Tibial artery (tissue), 4 donors: ENCODE measurements at regions not wholly inside any gene's neighbourhood (a gene's known extent, or its start where the extent isn't known, plus 50 kb on each side); places are given as distances from the start of the nearest gene placed in this dataset.
"Not testable (repeated sequence)": the region's sequence is repeated elsewhere in the genome, so short reads cannot be mapped to it uniquely, and the experiment has no call there.

Source experiments
- DNase-seq, 2 donors: peaks; one replicate each; pipeline ENCODE4 v3.0.0-alpha.2; 2019
- H3K27ac ChIP-seq, 2 donors: fragments of 200-600 bp; sonication (generic) in 1 of 2; 1 replicate in 1 of 2; 2 replicates in 1 of 2; pipeline ENCODE4 v1.5.1; 2018 to 2019; ENCODE audit warnings: mild to moderate bottlenecking in 1 of 2
- H3K27me3 ChIP-seq, 2 donors: fragments of 200-600 bp; sonication (generic) in 1 of 2; one replicate each; pipeline versions ENCODE4 v1.5.1 to v1.6.0; 2016 to 2019
- H3K36me3 ChIP-seq, 3 donors: fragments of 200-600 bp; sonication (generic) in 2 of 3; one replicate each; pipeline ENCODE4 v1.5.1; 2016 to 2019; ENCODE audit warnings: mild to moderate bottlenecking in 2 of 3
- H3K4me1 ChIP-seq, 4 donors: fragments of 200-600 bp; sonication (generic) in 2 of 4; 1 replicate in 3 of 4; 2 replicates in 1 of 4; pipeline ENCODE4 v1.5.1; 2016 to 2019
- H3K4me3 ChIP-seq, 2 donors: fragments of 200-600 bp; sonication (generic) in 1 of 2; 1 replicate in 1 of 2; 2 replicates in 1 of 2; pipeline ENCODE4 v1.5.1; 2018 to 2019; ENCODE audit warnings: mild to moderate bottlenecking in 2 of 2
- H3K9me3 ChIP-seq, 3 donors: fragments of 200-600 bp; sonication (generic) in 1 of 3; one replicate each; pipeline ENCODE4 v1.5.1; 2016 to 2019
- intact Hi-C: fragments of 100-400 bp; cut with DNase I; formaldehyde crosslinking; loops from one replicate; pipeline ENCODE4 v1.15.0; 2023; ENCODE audit warnings: low total_unique reads
- TF ChIP-seq, protein P1 (sequence below), 2 experiments: fragments of 200-600 bp in 1 of 2; fragments of 450-650 bp in 1 of 2; IDR thresholded peaks; one replicate each; pipeline ENCODE4 v1.5.1; 2017 to 2019; ENCODE audit warnings: antibody characterized with exemption in 2 of 2, mild to moderate bottlenecking in 1 of 2, moderate library complexity in 1 of 2

DNA sequence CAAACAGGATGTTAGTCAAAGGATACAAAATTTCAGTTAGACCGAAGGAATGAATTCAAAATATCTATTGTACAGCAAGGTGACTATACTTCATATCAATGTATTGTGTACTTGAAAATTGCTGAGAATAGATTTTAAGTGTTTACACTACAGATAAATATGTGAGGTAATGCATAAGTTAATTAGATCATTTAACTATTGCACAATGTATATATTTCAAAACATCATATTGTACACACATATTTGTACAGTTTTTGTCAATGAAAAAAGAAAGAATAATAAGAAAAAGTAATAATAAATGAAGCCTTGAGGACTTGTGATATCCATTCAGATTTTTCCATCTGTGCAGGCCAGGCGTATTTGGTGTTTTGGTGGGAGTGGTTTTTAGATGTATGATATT lies 367.4 kb upstream of the SNX7 start:
- Histone ChIP-seq H3K27me3 (no peaks in the 10 kb centered on the region), H3K9me3 (no peaks in the 10 kb centered on the region), H3K27ac (no peak overlapping the region), H3K4me1 (peaks cover 0 to 11% (median 1%) of the 10 kb centered on the region in 4 donors), H3K4me3 (no peak overlapping the region), H3K36me3 (no peaks in the 10 kb centered on the region)
- TF ChIP-seq, protein P1, sequence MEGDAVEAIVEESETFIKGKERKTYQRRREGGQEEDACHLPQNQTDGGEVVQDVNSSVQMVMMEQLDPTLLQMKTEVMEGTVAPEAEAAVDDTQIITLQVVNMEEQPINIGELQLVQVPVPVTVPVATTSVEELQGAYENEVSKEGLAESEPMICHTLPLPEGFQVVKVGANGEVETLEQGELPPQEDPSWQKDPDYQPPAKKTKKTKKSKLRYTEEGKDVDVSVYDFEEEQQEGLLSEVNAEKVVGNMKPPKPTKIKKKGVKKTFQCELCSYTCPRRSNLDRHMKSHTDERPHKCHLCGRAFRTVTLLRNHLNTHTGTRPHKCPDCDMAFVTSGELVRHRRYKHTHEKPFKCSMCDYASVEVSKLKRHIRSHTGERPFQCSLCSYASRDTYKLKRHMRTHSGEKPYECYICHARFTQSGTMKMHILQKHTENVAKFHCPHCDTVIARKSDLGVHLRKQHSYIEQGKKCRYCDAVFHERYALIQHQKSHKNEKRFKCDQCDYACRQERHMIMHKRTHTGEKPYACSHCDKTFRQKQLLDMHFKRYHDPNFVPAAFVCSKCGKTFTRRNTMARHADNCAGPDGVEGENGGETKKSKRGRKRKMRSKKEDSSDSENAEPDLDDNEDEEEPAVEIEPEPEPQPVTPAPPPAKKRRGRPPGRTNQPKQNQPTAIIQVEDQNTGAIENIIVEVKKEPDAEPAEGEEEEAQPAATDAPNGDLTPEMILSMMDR (IDR thresholded peaks at IDR 0.05) = no peak
- intact Hi-C loops = no loop called here
- no peak for DNase-seq

DNA sequence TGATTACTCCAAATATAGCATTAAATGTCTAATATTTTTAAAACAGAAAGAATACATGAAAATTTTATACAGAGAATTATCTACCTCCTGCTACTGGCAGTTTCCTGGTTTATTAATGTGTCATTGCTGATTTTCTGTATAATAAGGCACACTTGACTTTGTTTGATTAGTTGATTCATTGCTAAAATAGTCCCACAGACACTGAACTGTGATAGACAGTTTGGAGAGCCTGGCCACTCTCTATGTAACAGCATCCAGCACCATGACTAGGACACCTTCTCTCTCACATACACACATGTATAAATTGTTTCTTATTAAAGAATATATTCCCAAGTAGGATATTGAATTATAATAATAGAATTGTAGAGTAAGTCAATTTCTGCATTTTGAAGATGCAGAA lies 368.5 kb upstream of the SNX7 start:
- no peak for DNase-seq
- H3K27ac ChIP-seq = no peak overlapping the region
- intact Hi-C loops = no loop called here

DNA sequence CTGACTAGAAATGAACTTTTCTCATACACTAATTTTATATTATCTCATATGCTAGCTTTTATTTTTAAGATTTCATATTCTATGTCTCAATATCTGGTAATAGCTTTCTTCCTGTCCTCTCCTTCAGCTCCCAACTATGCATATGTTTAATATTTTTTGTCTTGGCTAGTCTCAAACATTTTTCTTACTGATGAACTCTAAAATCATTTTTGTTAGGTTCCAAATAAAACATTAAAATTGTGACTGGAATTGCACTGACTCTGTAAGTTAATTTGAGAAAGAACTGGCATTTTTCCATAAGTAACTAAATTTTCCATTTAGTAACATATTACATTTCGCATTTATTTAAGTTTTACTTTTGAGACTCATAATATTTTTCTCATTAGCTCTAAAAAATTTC lies 368.5 kb upstream of the DPYD start:
- intact Hi-C loops = no loop called here
- no peak for DNase-seq
- TF ChIP-seq, protein P1 (IDR thresholded peaks at IDR 0.05) = no peak

More for the DNA sequence above, 368.5 kb upstream of the SNX7 start:
- Histone ChIP-seq H3K27me3 (no peaks in the 10 kb centered on the region), H3K4me1 (peaks cover 0 to 15% (median 1%) of the 10 kb centered on the region in 4 donors), H3K36me3 (no peaks in the 10 kb centered on the region), H3K9me3 (no peaks in the 10 kb centered on the region), H3K4me3 (no peak overlapping the region)
- TF ChIP-seq, protein P1 (IDR thresholded peaks at IDR 0.05) = no peak

DNA sequence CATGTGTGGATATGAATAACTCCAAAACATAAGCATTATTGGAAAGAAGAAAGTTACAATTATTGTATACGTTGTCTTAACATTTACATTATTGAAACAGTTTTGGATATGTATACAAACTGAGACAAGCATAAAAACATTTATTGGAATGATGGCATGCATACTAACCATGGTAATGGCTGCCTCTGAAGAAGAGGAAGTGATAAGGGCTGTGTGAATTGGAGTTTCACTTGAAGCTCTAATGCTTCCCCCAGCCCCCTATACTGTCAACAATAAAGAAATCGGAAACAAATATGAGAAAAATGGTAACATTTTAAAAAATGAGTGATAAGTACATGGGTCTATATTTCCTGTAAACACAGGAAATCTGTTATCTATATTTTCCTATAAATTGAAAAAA lies 367.7 kb upstream of the DPYD start:
- Histone ChIP-seq H3K4me1 (peaks cover 0 to 15% (median 1%) of the 10 kb centered on the region in 4 donors), H3K9me3 (no peaks in the 10 kb centered on the region), H3K36me3 (no peaks in the 10 kb centered on the region), H3K4me3 (no peak overlapping the region), H3K27ac (no peak overlapping the region), H3K27me3 (no peaks in the 10 kb centered on the region)
- no peak for DNase-seq
- TF ChIP-seq, protein P1 (IDR thresholded peaks at IDR 0.05) = no peak
- intact Hi-C loops = no loop called here

More for the DNA sequence above, 368.5 kb upstream of the DPYD start:
- Histone ChIP-seq H3K4me3 (no peak overlapping the region), H3K9me3 (no peaks in the 10 kb centered on the region), H3K27me3 (no peaks in the 10 kb centered on the region), H3K36me3 (no peaks in the 10 kb centered on the region), H3K4me1 (peaks cover 0 to 15% (median 1%) of the 10 kb centered on the region in 4 donors), H3K27ac (no peak overlapping the region)

DNA sequence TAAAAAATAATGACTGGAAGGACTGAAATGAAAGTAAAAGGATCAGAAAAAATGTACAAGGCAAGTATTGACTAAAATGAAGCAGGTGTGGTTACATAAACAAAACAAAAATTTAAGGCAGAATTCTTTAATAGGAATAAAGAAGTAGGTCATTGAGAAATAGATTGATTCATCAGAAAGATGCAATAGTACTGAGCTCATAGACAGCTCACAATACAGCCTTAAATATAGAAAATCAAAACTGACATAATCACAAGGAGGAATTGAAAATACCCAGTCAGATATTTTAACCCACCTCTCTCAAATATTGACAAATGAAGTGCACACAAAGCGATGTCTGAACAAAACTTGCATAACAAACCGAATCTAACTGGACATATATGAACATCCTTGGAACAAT lies 366.8 kb upstream of the DPYD start:
- Histone ChIP-seq H3K27ac (no peak overlapping the region), H3K4me1 (peaks cover 0 to 15% (median 1%) of the 10 kb centered on the region in 4 donors), H3K9me3 (no peaks in the 10 kb centered on the region), H3K27me3 (no peaks in the 10 kb centered on the region), H3K4me3 (no peak overlapping the region), H3K36me3 (no peaks in the 10 kb centered on the region)
- intact Hi-C loops = no loop called here
- no peak for DNase-seq
- TF ChIP-seq, protein P1 (IDR thresholded peaks at IDR 0.05) = no peak

DNA sequence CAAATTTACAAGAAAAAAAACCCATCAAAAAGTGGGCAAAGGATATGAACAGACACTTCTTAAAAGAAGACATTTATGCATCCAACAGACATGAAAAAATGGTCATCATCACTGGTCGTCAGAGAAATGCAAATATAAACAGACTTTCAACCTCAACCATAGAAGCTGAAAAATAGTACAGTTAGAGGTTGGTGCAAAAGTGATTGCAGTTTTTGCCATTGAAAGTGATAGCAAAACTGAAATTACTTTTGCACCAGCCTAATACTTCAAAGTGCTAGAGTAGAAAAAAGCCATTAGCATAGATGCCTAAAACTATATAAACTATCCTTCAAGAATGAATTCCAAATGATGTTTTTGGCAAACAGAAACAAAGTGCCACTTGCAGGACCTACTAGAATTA lies 365.8 kb upstream of the DPYD start:
- Histone ChIP-seq H3K27ac (no peak overlapping the region), H3K27me3 (no peaks in the 10 kb centered on the region), H3K4me3 (no peak overlapping the region), H3K36me3 (no peaks in the 10 kb centered on the region), H3K9me3 (no peaks in the 10 kb centered on the region), H3K4me1 (peaks cover 0 to 15% (median 1%) of the 10 kb centered on the region in 4 donors)
- DNase-seq = no peak
- TF ChIP-seq, protein P1 (IDR thresholded peaks at IDR 0.05) = no peak
- intact Hi-C loops = no loop called here

DNA sequence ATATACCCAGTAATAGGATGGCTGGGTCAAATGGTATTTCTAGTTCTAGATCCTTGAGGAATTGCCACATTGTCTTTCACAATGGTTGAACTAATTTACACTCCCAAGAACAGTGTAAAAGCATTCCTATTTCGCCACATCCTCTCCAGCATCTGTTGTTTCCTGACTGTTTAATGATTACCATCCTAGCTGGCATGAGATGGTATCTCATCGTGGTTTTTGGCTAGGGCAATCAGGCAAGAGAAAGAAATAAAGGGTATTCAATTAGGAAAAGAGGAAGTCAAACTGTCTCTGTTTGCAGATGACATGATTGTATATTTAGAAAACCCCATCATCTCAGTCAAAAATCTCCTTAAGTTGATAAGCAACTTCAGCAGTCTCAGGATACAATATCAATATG lies 364.5 kb upstream of the DPYD start:
- DNase-seq, H3K9me3 ChIP-seq, H3K4me3 ChIP-seq, intact Hi-C loops, H3K27ac ChIP-seq, H3K36me3 ChIP-seq, H3K27me3 ChIP-seq: not testable (repeated sequence)
- peaks cover 0 to 15% (median 1%) of the 10 kb centered on the region in 4 donors for H3K4me1 ChIP-seq
